HG03025 (cell line): ENCODE measurements at regions not wholly inside any gene's neighbourhood (a gene's known extent, or its start where the extent isn't known, plus 50 kb on each side); places are given as distances from the start of the nearest gene placed in this dataset.
"Not testable (repeated sequence)": the region's sequence is repeated elsewhere in the genome, so short reads cannot be mapped to it uniquely, and the experiment has no call there.

Source experiments
- ATAC-seq: cut with Tn5 transposase; IDR thresholded peaks from one replicate; pipeline ENCODE4 v1.9.1; 2021; ENCODE audit warnings: mild to moderate bottlenecking, moderate library complexity; ENCODE audit not compliant: unreplicated experiment, low FRiP score

DNA sequence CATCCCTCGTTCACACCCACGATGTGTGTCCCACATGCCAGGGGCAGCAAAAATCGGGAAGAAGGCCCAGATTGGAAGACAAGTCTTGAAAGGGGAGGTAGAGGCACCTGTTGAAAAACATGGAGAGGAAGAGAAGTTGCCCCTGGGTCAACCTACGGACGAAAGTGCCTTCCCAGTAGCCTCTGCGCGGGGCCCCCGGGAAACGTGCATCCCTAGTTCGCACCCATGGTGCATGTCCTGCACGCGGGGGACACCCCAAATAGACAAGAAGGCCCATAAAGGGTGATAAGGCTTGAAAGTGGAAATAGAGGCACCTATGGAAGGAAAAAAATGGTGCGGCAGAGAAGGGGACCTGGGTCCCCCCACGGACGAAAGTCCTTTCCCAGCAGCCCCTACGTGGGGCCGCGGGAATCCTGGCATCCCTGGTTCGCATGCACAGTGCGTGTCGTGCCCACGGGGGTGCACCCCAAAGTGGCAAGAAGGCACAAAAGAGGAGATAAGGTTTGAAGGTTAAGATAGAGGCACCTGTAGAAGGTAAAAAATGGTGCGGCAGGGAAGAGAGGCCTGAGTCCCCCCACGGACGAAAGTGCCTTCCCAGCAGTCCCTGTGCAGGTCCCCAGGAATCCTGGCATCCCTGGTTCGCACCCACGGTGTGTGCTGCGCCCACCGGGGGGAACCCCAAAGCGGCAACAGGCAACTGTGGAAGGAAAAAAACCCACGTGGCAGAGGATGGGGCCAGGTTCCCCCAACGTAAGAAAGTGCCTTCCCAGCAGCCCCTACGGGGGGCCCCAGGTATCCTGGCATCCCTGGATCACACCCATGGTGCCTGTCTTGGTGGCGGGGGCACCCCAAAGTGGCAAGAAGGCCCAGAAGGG, 278.3 kb downstream of the ALG10 start:
- ATAC-seq: no peak

GRCh38 chr12:34301251-34302130, 279.2 kb downstream of the ALG10 start:
- no peak for ATAC-seq

DNA sequence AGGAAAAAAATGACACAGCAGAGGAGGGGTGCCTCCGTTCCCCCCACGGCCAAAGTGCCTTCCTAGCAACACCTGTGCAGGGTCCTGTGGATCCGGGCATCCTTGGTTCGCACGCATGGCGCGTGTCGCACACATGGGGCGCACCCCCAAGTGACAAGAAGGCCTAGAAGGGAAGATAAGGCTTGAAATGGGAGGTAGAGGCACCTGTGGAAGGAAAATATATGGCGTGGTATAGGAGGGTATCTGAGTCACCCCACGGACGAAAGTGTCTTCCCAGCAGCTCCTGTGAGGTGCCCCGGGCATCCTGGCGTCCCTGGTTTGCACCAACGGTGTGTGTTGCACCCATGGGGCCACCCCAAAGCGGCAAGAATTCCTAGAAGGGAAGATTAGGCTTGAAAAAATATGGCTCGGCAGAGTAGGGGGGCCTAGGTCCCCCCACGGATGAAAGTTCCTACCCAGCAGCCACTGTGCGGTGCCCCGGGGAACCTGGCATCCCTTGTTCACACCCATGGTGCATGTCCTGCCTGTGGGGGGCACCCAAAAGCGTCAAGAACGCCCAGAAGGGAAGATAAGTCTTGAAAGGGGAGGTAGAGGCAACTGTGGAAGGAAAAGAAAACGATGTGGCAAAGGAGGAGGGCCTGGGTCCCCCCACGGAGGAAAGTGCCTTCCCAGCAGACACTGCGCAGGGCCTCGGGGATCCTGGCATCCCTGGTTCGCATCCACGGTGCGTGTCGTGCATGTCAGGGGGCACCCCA, 280.0 kb downstream of the ALG10 start:
- no peak for ATAC-seq

DNA sequence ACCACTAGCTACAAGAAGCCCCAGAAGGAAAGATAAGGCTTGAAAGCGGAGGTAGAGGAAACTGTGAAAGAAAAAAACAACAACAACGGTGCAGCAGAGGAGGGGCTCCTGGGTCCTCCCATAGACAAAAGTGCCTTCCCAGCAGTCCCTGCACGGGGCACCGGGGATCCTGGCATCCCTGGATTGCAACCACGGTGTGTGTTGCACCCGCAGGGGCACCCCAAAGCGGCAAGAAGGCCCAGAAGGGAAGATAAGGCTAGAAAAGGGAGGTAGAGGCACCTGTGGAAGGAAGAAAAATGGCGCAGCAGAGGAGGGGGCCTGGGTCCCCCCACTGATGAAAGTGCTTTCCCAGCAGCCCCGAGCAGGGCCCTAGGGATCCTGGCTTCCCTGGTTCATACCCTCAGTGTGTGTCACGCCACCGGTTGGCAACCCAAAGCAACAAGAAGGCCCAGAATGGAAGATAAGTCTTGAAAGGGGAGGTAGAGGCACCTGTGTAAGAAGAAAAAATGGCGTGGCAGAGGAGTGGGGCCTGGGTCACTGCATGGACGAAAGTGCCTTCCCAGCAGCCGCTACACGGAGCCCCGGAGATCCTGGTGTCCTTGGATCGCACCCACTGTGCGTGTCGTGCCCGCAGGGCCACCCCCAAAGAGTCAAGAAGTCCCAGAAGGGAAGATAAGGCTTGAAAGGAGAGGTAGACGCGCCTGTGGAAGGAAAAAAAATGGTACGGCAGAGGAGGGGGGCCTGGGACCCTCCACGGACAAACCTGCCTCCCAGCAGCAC, 281.0 kb downstream of the ALG10 start:
- no peak for ATAC-seq

- no peak for ATAC-seq
Measured at GRCh38 chr12:34304001-34304400, 281.7 kb downstream of the ALG10 start.

- no peak for ATAC-seq
Measured at GRCh38 chr12:34304546-34304945, 282.2 kb downstream of the ALG10 start.

DNA sequence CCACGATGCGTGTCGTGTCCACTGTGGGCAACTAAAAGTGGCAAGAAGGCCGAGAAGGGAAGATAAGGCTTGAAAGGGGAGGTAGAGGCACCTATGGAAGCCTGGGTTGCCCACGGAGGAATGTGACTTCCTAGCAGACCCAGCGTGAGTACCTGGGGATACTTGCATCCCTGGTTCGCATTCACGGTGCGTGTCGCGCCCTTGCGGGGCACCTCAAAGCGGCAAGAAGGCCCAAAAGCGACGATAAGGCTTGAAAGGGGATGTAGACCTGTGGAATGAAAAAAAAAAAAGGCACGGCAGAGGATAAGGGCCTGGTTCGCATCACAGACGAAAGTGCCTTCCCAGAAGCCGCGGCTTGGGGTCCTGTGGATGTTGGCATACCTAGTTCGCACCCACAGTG, 282.9 kb downstream of the ALG10 start:
- ATAC-seq: no peak

DNA sequence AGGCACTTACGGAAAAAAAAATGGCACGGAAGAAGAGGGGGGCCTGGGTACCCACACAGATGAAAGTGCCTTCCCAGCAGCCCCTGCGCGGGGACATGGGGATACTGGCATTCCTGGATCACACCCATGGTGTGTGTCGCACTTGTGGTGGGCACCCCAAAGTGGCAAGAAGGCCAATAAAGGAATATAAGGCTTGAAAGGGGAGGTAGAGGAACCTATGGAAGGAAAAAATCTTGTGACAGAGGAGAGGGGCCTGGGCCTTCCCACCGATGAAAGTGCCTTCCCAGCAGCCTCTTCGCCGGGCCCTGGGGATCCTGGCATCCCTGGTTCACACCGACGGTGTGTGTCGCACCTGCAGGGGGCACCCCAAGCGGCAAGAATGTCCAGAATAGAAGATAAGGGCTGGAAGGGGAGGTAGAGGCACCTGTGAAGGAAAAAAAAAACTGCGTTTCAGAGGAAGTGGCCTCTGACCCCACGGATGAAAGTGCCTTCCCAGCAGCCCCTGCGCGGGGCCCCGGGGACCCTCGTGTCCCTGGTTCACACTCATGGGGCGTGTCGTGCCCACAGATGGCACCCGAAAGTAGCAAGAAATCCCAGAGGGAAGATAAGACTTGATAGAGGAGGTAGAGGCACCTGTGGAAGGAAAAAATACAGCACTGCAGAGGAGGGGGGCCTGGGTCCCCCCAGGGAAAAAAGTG, 284.0 kb downstream of the ALG10 start:
- ATAC-seq: no peak

DNA sequence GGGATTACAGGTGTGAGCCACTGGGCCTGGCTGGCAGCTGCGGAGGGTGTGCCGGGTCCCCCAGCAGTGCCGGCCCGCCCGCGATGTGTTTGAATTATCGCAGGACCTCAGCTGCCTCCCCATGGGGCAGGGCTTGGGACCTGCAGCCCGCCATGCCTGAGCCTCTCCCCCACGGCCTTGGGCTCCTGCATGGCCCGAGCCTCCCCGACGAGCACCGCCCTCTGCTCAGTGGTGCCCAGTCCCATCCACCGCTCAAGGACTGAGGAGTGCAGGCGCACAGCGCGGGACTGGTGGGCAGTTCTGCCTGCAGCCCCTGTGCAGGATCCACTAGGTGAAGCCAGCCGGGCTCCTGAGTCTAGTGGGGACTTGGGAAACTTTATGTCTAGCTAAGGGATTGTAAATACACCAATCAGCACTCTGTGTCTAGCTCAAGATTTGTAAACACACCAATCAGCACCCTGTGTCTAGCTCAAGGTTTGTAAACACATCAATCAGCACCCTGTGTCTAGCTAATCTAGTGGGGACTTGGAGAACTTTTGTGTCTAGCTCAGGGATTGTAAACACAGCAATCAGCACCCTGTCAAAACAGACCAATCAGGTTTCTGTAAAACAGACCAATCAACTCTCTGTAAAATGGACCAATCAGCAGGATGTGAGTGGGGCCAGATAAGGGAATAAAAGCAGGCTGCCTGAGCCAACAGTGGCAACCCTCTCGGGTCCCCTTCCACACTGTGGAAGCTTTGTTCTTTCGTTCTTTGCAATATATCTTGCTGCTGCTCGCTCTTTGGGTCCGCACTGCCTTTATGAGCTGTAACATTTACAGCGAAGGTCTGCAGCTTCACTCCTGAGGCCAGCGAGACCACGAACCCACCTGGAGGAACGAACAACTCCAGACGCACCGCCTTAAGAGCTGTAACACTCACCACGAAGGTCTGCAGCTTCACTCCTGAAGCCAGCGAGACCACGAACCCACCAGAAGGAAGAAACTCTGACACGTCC, 287.8 kb downstream of the ALG10 start:
- not testable (repeated sequence) for ATAC-seq

DNA sequence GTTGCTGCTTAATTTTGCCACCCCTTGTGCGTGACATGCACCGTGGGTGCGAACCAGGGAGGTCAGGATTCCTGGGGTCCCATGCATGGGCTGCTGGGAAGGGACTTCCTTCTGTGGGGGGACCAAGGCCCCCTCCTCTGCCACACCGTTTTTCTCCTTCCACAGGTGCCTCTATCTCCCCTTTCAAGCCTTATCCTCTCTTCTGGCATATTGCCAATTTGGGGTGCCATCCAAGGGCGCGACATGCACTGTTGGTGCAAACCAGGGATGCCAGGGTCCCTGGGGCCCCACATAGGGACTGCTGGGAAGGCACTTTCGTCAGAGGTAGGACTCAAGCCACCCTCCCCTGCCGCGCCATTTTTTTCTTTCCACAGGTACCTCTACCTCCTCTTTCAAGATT, 289.0 kb downstream of the ALG10 start:
- no peak for ATAC-seq

DNA sequence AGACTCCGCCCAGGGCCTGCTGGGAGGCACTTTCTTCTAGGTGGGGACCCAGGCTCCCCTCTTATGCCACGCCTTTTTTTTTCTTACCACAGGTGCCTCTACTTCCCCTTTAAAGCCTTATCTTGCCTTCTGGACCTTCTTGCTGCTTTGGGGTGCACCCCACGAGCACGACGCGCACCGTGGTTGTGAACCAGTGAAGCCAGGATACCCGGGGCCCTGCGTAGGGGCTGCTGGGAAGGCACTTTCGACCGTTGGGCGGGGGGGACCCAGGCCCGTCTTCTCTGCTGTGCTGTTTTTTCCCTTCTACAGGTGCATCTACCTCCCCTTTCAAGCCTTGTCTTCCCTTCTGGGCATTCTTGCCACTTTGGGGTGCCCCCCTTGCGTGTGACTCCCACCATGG, 305.4 kb downstream of the ALG10 start:
- ATAC-seq: no peak

DNA sequence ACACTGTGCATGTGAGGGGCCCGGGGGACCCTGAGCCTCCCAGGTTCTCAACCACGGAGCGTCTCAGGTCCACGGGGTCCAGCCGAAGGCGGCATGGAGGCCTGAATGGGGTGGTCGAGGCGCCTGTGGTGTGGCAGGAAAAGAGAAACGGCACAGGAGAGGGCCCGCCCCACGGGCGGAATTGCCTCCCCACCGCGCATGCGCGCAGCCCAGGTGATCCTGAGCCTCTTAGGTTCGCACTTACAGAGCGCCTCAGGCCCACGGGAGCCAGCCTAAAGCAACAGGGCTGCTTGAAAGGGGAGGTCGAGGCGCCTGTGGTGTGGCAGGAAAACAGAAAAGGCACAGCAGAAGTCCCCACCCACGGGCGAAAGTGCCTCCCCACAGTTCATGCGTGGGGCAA, 311.0 kb downstream of the ALG10 start:
- ATAC-seq: no peak

DNA sequence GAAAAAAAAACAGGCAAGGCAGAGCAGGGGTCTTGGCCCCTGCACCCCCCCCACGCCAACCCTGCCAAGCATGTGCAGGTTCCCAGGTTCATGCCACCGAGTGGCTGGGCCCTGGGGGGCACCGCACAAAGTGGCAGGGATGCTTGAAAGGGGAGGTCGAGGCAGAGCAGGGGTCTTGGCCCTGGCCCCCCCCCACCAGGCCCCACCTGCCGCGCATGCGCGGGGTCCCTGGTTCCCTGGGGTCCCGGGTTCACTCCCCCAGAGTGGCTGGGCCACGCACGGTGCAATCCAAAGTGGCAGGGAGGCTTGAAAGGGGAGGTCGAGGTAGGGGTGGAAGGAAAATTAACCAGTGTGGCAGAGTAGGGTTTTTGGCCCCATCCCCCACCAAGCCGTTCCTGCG, 312.2 kb downstream of the ALG10 start:
- ATAC-seq: no peak

- no peak for ATAC-seq
Measured at GRCh38 chr12:34334953-34335743, 312.9 kb downstream of the ALG10 start.

DNA sequence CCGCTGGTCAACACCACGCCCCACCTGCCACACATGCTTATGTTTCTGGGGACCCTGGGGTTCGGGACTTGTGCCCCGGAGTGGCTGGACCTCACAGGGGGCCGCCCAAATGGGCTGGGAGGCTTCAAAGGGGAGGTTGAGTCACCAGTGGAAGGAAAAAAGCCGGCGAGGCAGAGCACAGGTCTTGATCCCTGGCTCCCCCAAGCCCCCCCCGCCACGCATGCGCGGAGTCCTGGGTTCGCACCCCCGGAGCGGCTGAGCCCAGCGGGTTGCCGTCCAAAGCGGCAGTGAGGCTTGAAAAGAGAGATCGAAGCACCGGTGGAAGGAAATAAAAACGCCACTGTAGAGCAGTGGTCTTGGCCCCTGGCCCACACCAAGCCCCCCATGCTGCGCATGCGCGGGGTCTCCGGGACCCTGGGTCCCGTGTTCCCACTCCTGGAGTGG, 313.5 kb downstream of the ALG10 start:
- ATAC-seq: no peak

GRCh38 chr12:34336619-34337465, 314.5 kb downstream of the ALG10 start:
- ATAC-seq: no peak

DNA sequence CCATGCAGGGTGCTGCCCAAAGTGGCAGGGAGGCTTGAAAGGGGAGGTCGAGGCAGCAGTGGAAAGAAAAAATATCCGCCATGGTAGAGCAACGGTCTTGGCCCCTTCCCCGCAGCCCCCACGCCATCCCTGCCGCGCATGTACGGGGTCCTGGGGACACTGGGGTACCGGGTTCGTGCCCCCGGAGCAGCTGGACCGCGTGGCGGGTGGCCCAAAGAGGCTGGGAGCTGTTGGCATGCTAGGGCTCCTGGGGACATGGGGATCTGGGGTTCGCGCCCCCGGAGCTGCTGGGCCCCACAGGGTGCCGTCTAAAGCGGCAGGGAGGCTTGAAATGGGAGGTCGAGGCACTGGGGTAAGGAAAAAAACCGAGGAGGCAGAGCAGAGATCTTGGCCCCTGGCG, 316.5 kb downstream of the ALG10 start:
- no peak for ATAC-seq
